ENCODE measurements at regions not wholly inside any gene's neighbourhood (a gene's known extent, or its start where the extent isn't known, plus 50 kb on each side); places are given as distances from the start of the nearest gene placed in this dataset.

DNA sequence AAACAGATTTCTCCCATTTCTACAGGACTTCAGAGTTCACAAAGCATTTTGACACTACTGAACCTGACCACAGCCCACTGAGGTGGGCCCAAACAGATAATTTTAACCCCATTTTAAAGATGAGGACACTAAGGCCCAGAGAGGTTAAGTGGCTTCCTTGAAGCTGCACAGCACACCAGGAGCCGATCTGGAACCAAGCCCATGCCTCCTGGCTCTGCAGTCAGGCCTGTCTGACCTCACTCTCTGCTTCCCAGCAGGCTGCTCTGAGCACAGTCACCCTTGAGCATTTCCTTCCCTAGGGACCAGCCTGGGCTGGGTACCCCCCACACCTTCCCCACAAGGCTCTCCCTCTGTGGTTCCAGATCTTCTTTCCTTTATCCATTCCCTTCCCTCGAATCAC lies 252.2 kb downstream of the ENGASE start:
- TF ChIP-seq, protein P1, sequence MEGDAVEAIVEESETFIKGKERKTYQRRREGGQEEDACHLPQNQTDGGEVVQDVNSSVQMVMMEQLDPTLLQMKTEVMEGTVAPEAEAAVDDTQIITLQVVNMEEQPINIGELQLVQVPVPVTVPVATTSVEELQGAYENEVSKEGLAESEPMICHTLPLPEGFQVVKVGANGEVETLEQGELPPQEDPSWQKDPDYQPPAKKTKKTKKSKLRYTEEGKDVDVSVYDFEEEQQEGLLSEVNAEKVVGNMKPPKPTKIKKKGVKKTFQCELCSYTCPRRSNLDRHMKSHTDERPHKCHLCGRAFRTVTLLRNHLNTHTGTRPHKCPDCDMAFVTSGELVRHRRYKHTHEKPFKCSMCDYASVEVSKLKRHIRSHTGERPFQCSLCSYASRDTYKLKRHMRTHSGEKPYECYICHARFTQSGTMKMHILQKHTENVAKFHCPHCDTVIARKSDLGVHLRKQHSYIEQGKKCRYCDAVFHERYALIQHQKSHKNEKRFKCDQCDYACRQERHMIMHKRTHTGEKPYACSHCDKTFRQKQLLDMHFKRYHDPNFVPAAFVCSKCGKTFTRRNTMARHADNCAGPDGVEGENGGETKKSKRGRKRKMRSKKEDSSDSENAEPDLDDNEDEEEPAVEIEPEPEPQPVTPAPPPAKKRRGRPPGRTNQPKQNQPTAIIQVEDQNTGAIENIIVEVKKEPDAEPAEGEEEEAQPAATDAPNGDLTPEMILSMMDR (IDR thresholded peaks at IDR 0.05; ENCODE audit: low read depth, low read length): no peak
- no peak for TF ChIP-seq MYC (IDR thresholded peaks at IDR 0.05; ENCODE audit: low read depth, low read length)
- TF ChIP-seq POLR2A (IDR thresholded peaks at IDR 0.05; ENCODE audit: extremely low read depth, insufficient read length): no peak
- TF ChIP-seq, protein P2, sequence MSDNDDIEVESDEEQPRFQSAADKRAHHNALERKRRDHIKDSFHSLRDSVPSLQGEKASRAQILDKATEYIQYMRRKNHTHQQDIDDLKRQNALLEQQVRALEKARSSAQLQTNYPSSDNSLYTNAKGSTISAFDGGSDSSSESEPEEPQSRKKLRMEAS (IDR thresholded peaks at IDR 0.05; ENCODE audit: low read depth, low read length): no peak
